GM23338 (cell line): ENCODE measurements at regions not wholly inside any gene's neighbourhood (a gene's known extent, or its start where the extent isn't known, plus 50 kb on each side); places are given as distances from the start of the nearest gene placed in this dataset.

Source experiments
- CTCF ChIP-seq, 2 experiments: fragments of 200-600 bp in 1 of 2; sonication (generic) in 1 of 2; conservative IDR thresholded peaks; 2 replicates each; pipeline versions ENCODE4 v1.5.1 to v1.6.1; 2016 to 2017; ENCODE audit warnings: antibody characterized with exemption in 2 of 2, low read depth in 2 of 2, mild to moderate bottlenecking in 2 of 2, moderate library complexity in 1 of 2
- EZH2phosphoT487 ChIP-seq: fragments of 200-600 bp; sonication (generic); IDR thresholded peaks from one replicate; pipeline ENCODE4 v1.8.1; 2018; ENCODE audit warnings: antibody characterized with exemption; ENCODE audit not compliant: unreplicated experiment

DNA sequence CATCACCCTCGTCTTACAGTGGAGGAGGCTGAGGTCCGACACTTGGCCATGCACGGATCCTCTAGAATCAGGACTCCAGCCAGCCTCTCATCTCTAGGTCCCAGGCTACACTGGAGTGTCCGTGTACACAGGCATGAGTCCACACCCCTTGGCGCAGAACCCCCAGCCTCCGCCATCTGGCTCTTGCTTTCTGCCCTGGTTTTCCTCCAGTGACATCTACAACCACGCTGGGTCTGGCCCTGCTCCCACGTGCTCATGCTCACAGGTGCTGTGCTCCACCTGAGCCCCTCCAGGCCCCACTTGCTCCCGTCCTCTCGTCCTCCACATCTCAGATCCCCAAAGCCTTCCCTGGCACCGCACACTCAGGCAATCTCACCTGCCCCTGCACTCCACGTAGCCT lies 260.8 kb downstream of the ENGASE start:
- TF ChIP-seq CTCF (conservative IDR thresholded peaks at IDR 0.05; ENCODE audit: low read depth in 2 of 2) (no peak), EZH2phosphoT487 (no peak)
